GM19193 (cell line): ENCODE measurements at regions not wholly inside any gene's neighbourhood (a gene's known extent, or its start where the extent isn't known, plus 50 kb on each side); places are given as distances from the start of the nearest gene placed in this dataset.

Source experiments
- POLR2A ChIP-seq: IDR thresholded peaks from 4 replicates; pipeline ENCODE4 v1.6.1; 2011; ENCODE audit not compliant: insufficient read depth, insufficient read length; ENCODE audit errors: extremely low read depth

GRCh38 chr5:125835293-125836172 is 587.7 kb upstream of the GRAMD2B start:
- TF ChIP-seq POLR2A: no peak

- TF ChIP-seq POLR2A: no peak
Observed at GRCh38 chr5:125836256-125836655, 587.0 kb upstream of the GRAMD2B start.

DNA sequence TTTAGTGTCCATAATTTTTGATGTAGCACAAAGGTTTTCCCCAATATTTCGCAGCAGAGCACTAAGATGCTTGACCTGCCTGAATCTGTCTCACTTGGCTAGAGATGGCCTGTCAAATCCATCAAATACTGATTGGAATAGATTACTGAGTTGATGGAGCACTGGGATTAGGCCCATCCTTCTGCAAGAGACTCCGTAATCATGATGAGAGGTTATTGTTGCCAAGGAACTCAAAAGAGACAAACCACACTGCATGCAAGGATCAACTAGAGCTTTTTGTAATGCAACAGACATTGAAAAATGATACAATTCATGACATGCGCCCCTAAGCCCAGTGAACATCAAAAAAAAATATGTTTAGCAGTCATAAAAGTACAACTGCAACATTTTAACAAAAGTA is 585.3 kb upstream of the GRAMD2B start:
- TF ChIP-seq POLR2A: no peak

DNA sequence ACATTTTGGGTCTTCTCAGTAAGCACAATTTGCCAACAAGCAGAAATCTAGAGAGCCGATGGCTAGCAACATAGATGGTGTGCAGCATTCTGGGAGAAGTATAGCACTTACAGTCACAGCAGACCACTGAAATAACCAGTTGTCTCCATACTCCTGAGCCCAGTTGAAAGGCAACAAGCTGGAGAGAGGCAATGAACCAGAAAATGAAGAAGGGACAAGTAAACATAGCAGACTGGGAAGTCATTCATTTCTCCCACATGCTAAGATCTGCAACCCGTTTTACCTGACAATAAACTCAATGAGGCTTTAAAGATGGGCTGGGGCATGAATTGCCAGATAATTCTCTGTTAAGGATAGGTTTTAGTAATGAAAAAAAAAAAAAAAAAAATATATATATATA is 575.6 kb upstream of the GRAMD2B start:
- no peak for TF ChIP-seq POLR2A

GRCh38 chr5:125848751-125849150 is 574.5 kb upstream of the GRAMD2B start:
- no peak for TF ChIP-seq POLR2A

DNA sequence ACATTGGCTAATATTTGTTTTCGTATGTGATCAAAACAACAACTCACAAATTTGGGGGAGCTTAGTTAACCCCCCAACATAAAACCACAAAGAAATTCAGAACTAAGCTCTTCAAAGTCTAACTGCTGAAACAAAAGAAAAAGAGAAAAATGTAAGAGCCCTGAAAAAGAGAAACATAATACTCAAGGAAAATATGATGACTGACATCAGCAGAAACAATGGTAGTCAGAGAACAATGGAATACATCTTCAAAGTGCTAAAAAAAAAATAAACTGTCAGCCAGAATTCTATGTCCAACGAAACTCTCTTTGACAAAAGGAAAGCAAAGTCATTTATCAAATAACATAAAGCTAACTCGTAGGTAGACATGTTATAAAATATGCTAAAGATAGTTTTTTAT is 566.3 kb upstream of the GRAMD2B start:
- no peak for TF ChIP-seq POLR2A

DNA sequence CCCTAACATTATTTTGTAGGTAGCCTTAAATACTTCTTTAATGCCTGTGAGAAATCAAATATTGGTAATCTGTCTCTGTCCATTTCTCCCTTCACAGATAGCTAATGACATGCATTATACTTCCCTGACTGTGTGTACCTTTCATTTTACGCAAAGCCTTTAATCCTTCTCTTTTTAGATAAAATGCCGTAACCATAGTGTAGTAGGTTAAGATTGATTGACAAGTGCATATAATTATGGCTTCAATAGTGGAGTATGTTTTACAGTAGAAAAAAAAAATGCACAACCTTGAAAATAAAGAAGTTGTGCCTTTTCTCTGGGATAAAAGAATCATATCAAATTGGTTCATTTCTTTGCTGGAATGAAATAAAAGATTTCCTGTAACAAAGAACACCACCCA is 559.6 kb upstream of the GRAMD2B start:
- no peak for TF ChIP-seq POLR2A

DNA sequence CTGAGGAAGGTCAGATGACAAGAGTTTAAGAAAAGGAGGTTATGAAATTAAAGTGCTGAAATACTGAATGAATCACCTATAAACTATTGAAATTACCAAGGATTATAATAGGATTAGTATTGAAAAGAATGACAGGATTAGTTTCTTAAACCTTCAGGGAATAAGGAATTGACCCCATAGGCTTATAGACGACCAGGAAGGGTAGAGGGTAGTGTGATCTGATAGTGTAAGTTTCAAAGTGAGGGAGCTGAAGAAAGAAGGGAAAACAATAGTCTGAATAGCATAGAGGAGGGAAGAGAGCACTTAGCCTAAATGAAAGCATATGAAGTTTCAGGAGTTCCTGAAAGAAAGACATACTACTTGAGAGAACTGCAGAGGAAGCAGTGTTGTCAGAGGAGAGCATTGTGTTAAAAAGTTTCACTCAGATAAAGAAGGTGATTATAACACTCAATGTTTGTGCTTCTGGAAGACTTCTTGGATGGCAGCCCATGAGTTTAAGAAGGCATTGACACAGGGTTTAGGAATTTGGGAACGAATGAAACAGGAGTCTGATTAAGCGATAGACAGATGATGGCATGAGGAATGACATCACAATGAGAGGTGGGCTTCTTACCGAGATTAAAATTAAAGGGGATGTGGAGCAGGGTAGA is 557.9 kb upstream of the GRAMD2B start:
- no peak for TF ChIP-seq POLR2A

GRCh38 chr5:125868036-125868435 is 555.2 kb upstream of the GRAMD2B start:
- no peak for TF ChIP-seq POLR2A

GRCh38 chr5:125870256-125870655 is 553.0 kb upstream of the GRAMD2B start:
- TF ChIP-seq POLR2A: no peak

DNA sequence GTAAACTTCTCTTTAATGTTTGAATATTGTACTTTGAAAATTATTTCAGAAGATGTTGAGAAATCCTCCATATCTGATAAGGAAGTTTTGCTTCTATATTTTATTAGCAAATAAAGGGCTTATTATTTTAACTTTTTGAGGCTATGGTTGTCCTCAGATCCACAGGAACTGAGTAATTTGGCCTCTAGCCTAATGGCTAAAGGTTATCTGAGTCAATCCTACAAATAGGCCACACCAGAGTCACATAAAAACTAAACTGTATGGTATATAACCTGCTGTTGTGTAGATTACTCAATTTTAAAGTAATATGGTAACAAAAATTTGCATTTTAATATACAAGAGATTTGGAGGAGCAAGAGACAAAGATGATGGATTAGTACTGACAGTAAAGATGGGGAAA is 549.2 kb upstream of the GRAMD2B start:
- TF ChIP-seq POLR2A: no peak

DNA sequence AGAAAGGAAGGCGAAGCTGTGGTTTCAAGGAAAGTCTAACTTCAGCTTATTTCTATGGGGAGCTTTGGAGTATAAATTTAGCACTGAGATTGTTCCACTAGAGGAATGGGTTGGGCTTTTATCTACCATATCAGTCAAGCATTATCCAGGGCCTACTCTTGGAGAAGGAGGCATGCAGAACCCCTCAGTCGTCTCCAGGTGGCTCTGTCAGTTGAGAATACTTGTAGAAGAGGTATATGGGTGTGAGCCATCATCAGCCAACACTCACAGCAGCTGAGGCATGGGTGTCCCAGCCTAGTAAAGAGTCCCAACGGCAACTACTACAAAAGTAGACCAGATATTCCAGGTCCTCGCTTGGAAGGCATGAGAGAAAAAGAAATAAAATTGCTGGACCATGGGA is 548.5 kb upstream of the GRAMD2B start:
- TF ChIP-seq POLR2A: no peak

DNA sequence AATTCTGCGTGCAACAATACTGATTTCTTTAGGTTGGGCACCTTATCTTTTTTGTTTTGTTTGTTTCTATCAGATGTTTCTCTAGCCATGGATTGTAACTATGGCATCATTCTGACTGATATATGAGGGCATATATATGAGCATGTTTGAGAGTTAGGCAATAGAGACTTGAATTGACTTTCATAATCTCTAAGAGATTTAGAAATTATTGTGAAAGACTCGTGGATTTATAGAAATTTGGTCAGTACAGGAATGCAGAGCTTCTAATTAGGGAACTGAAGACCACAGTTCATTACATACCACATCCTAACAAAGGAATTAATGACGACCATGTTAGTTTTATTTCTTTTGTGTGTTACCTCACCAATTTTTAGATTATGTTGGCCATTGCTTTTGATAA is 546.0 kb upstream of the GRAMD2B start:
- TF ChIP-seq POLR2A: no peak

DNA sequence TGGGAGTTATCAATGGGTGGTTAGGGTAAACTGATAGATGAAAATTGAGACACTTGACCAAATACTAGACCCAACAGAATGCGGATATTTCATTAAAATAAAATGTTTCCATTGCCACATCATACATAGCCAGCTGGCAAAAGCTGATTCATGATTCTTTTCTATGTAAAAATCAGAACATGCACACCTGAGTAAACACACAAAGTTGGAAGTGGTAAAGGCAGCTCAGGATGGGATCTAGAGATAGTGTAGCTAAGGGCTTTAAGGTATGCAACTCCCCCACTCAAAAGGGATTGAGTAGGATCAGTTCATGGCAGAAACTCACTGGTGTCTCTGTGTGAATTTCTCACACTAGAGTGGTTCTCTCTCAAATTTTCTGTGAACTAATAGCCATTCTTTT is 541.1 kb upstream of the GRAMD2B start:
- TF ChIP-seq POLR2A: no peak

GRCh38 chr5:125883223-125883622 is 540.0 kb upstream of the GRAMD2B start:
- TF ChIP-seq POLR2A: no peak

DNA sequence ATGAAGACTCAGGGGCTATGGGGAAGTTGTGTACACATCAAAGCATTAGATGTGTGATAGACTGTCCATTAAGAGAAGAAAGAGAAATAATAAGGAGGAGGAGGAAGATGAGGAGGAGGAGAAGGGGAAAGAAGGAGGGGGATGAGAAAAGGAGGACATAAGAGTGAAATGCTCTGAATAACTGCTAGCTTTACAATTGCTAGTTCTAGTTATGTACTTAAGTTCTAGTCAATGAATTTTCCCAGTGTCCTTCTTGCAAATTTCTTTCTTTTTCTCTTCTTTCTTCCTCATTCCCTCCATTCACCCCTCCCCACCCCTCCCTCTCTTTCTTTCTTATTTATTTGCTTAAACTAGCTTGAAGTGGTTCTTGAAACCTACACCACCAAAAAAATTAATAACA is 534.9 kb upstream of the GRAMD2B start:
- no peak for TF ChIP-seq POLR2A
